Cardiac muscle cell (in vitro differentiated cells and primary cell): ENCODE measurements at regions not wholly inside any gene's neighbourhood (a gene's known extent, or its start where the extent isn't known, plus 50 kb on each side); places are given as distances from the start of the nearest gene placed in this dataset.
"Not testable (repeated sequence)": the region's sequence is repeated elsewhere in the genome, so short reads cannot be mapped to it uniquely, and the experiment has no call there.

ENCODE experiments used
- DNase-seq, 2 donors: peaks; one replicate each; pipeline versions ENCODE4 v3.0.0 to v3.0.0-alpha.2; 2010 to 2017; ENCODE audit warnings: low read depth in 1 of 2, low spot score in 1 of 2
- H3K27ac ChIP-seq: fragments of 200-600 bp; sonication (generic); 2 replicates; pipeline ENCODE4 v1.5.1; 2016
- H3K27me3 ChIP-seq: fragments of 200-600 bp; sonication (generic); 2 replicates; pipeline ENCODE4 v1.6.0; 2016; ENCODE audit warnings: control low read depth
- H3K36me3 ChIP-seq: fragments of 200-600 bp; sonication (generic); 2 replicates; pipeline ENCODE4 v1.5.1; 2016; ENCODE audit warnings: control low read depth
- H3K4me1 ChIP-seq: fragments of 200-600 bp; sonication (generic); 2 replicates; pipeline ENCODE4 v1.8.1; 2017; ENCODE audit warnings: low read depth, mild to moderate bottlenecking, mixed run types
- H3K4me3 ChIP-seq: fragments of 200-600 bp; sonication (generic); 2 replicates; pipeline ENCODE4 v1.5.1; 2016; ENCODE audit warnings: mild to moderate bottlenecking
- H3K9me3 ChIP-seq: fragments of 200-600 bp; sonication (generic); 2 replicates; pipeline ENCODE4 v1.5.1; 2017; ENCODE audit warnings: low read depth, mild to moderate bottlenecking, control low read depth
- TF ChIP-seq, protein P1 (sequence below): IDR thresholded peaks from 2 replicates; pipeline ENCODE4 v1.5.1; 2012; ENCODE audit warnings: low read depth, mild to moderate bottlenecking, low read length

- Histone ChIP-seq H3K4me1 (no peaks in the 10 kb centered on the region), H3K9me3 (no peaks in the 10 kb centered on the region), H3K27ac (no peak overlapping the region), H3K4me3 (no peak overlapping the region), H3K27me3 (no peaks in the 10 kb centered on the region), H3K36me3 (no peaks in the 10 kb centered on the region)
- TF ChIP-seq, protein P1, sequence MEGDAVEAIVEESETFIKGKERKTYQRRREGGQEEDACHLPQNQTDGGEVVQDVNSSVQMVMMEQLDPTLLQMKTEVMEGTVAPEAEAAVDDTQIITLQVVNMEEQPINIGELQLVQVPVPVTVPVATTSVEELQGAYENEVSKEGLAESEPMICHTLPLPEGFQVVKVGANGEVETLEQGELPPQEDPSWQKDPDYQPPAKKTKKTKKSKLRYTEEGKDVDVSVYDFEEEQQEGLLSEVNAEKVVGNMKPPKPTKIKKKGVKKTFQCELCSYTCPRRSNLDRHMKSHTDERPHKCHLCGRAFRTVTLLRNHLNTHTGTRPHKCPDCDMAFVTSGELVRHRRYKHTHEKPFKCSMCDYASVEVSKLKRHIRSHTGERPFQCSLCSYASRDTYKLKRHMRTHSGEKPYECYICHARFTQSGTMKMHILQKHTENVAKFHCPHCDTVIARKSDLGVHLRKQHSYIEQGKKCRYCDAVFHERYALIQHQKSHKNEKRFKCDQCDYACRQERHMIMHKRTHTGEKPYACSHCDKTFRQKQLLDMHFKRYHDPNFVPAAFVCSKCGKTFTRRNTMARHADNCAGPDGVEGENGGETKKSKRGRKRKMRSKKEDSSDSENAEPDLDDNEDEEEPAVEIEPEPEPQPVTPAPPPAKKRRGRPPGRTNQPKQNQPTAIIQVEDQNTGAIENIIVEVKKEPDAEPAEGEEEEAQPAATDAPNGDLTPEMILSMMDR, result no peak
- DNase-seq, result no peak
Observed at GRCh38 chrX:7346021-7346420, 198.1 kb upstream of the PUDP start.

DNA sequence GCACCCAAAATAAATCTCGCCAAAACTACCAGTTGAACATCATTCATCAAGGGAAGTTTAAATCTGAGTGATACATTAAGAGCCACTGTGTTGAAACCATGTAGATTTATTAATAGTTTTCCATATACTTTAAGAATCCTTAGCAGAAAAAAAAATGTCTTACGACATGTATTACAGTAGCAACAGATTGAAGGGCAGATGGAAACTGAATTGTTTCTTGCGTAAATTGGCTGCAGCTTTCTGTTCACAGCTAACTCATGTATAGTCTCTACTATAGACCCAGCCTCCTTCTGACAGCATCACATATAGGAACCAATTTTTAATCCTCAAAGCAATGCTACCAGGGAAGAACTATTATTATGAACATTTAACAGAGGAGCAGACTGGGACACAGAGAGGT lies 195.2 kb upstream of the PUDP start:
- no peaks in the 10 kb centered on the region for H3K36me3 ChIP-seq
- TF ChIP-seq, protein P1, result no peak
- no peak for DNase-seq
- no peaks in the 10 kb centered on the region for H3K27me3 ChIP-seq
- H3K27ac ChIP-seq, result no peak overlapping the region
- H3K9me3 ChIP-seq, result no peaks in the 10 kb centered on the region
- H3K4me3 ChIP-seq, result no peak overlapping the region
- no peaks in the 10 kb centered on the region for H3K4me1 ChIP-seq

DNA sequence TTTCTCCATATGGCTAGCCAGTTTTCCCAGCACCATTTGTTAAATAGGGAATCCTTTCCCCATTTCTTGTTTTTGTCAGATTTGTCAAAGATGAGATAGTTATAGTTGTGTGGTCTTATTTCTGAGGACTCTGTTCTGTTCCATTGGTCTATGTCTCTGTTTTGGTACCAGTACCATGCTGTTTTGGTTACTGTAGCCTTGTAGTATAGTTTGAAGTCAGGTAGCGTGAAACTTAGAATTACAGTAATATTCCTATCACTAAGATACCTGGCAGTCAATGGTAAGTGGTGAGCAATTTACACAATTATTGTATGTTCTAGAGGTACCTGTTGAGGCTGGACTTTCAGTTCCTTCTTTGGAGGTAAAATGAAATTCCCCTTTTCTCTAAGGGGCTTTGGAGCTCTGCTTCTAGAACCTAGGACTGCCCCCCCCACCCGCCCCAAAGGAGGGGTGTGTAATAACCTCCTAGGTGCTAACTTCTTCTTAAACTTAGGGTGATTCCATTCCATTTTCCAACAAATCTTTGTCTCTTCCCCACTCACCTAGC lies 187.9 kb upstream of the PUDP start:
- not testable (repeated sequence) for H3K4me1 ChIP-seq, H3K36me3 ChIP-seq, H3K27ac ChIP-seq, H3K4me3 ChIP-seq, H3K9me3 ChIP-seq, DNase-seq, H3K27me3 ChIP-seq

DNA sequence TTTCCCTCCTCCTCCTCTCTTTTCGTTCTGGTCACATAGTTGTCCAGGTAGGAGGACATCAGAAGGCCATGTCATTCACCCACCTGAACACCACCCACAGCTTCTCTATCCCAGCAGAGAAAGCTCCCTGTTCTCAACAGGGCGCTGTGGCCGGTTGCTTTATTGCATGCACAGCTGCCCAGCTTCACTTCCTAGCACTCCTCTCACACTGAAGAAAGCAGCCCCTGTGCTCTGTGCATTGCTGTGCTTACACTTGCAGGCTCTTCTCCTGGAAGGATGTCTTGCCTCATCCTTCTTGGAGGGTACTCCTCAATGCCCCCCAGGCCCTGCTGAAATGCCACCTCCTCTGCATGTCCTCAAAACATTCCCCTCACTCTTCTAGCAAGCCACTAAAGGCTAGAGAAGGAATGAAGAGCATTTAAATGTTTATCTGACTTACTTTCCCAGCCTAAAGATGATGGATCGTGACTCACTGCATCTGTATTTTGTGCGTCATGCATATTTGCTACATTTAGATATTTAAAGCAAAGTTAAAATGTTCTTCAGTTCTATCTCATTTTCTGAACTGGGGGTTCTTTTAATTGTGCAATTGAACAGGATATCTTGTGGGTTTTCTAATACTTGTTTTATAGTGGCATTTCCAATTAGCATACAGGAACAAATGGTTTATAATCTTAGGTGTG lies 186.4 kb upstream of the PUDP start:
- Histone ChIP-seq H3K9me3 (no peaks in the 10 kb centered on the region), H3K36me3 (no peaks in the 10 kb centered on the region), H3K4me1 (no peaks in the 10 kb centered on the region), H3K27me3 (no peaks in the 10 kb centered on the region), H3K4me3 (no peak overlapping the region), H3K27ac (no peak overlapping the region)
- DNase-seq, result peak in 1 of 2 donors; percentile 45
- TF ChIP-seq, protein P1, result no peak

DNA sequence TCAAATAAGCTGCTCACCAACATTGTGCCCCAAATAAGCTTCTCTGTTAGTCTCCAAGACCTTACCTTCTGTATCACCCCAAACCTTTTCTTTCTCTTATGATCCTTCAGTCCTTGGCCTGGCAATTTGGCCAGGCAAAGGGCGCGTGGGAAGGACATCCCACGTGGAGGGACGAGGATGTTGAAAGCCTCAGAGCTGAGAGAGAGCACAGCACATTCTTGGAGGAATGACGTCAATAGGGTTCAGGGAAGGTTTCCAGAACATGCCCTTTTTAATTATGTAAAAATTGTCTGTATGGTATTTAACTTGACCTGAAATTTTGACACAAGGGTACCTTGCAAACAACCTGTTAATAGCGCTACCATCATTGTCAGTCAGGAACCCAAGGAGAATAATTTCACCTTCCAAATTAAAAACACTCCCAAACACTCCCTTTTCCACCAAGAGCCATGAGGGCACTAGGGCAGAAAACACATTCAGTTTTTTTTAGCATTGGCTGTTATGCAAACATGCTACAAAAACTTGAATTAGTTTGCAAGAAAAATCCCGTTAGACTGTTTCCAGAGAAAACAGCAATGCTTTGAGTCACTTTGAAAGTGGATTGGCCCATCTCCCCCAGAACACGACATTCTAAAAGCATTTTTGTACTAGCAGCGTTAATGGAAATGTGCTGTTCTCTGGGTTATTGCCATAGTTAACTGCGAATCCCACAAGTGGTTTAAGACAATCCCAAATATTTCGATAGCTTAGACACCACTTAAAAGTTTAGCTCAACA lies 183.2 kb upstream of the PUDP start:
- Histone ChIP-seq H3K36me3 (no peaks in the 10 kb centered on the region), H3K27ac (no peak overlapping the region), H3K27me3 (no peaks in the 10 kb centered on the region), H3K4me1 (no peaks in the 10 kb centered on the region), H3K9me3 (no peaks in the 10 kb centered on the region), H3K4me3 (no peak overlapping the region)
- DNase-seq, result peak in 1 of 2 donors; percentile 55
- TF ChIP-seq, protein P1, result no peak

DNA sequence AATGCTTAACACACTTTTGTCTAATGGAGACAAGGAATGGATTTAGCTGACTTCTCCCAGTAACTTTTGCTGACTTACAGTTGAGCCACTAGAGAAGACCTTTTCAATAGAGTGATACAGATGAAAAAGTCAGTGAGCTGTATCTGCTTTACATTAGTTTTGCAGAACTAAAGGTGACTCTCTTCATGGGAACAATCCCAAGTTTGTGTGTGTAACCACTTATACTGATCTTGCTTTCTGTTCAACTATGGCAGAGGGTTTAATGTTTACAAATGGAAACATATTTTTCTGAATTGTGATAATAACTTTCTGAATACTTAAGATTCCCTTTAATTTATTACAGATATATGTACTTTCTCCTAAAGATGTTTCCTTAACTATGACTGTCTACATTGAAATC lies 182.6 kb upstream of the PUDP start:
- Histone ChIP-seq H3K9me3 (no peaks in the 10 kb centered on the region), H3K27ac (no peak overlapping the region), H3K4me3 (no peak overlapping the region), H3K4me1 (no peaks in the 10 kb centered on the region), H3K36me3 (no peaks in the 10 kb centered on the region), H3K27me3 (no peaks in the 10 kb centered on the region)
- peak in 1 of 2 donors; percentile 0 for DNase-seq
- TF ChIP-seq, protein P1, result no peak
